Esophagus (tissue), 2 donors: ENCODE measurements at regions not wholly inside any gene's neighbourhood (a gene's known extent, or its start where the extent isn't known, plus 50 kb on each side); places are given as distances from the start of the nearest gene placed in this dataset.
"Not testable (repeated sequence)": the region's sequence is repeated elsewhere in the genome, so short reads cannot be mapped to it uniquely, and the experiment has no call there.

ENCODE experiments used
- H3K27ac ChIP-seq, 2 donors: one replicate each; pipeline ENCODE4 v1.5.1; 2013; ENCODE audit warnings: low read depth in 2 of 2, mild to moderate bottlenecking in 2 of 2, inconsistent platforms in 1 of 2, low read length in 1 of 2, moderate library complexity in 1 of 2
- H3K27me3 ChIP-seq, 2 donors: one replicate each; pipeline ENCODE4 v1.6.1; 2013; ENCODE audit warnings: low read length in 2 of 2, control low read depth in 1 of 2, mild to moderate bottlenecking in 1 of 2; ENCODE audit not compliant: insufficient read depth in 2 of 2, control insufficient read depth in 1 of 2
- H3K36me3 ChIP-seq, 2 donors: one replicate each; pipeline ENCODE4 v1.6.1; 2013; ENCODE audit warnings: low read length in 1 of 2; ENCODE audit not compliant: control insufficient read depth in 2 of 2, insufficient read depth in 2 of 2
- H3K4me1 ChIP-seq, 2 donors: one replicate each; pipeline ENCODE4 v1.6.1; 2013; ENCODE audit warnings: low read length in 1 of 2; ENCODE audit not compliant: control insufficient read depth in 2 of 2, insufficient read depth in 2 of 2
- H3K4me3 ChIP-seq, 2 donors: one replicate each; pipeline ENCODE4 v1.5.1; 2013; ENCODE audit warnings: low read length in 2 of 2, mild to moderate bottlenecking in 2 of 2, low read depth in 1 of 2, moderate library complexity in 1 of 2
- H3K9me3 ChIP-seq, 2 donors: one replicate each; pipeline ENCODE4 v1.6.1; 2013; ENCODE audit warnings: mild to moderate bottlenecking in 2 of 2, low read depth in 1 of 2, low read length in 1 of 2, moderate library complexity in 1 of 2; ENCODE audit not compliant: control insufficient read depth in 2 of 2, insufficient read depth in 1 of 2
- WGBS, 2 donors: extraction: QIAGEN DNeasy Blood & Tissue Kit; methylation state at CpG; one replicate each; pipeline ENCODE4 v1.1.7; 2013; 5-methylcytosine and 5-hydroxymethylcytosine counted together
- donor health status: healthy with polysubstance abuse.
- donor health status: Bipolar disorder and iron deficiency.

- not testable (repeated sequence) for H3K27ac ChIP-seq, H3K36me3 ChIP-seq, H3K4me1 ChIP-seq, H3K4me3 ChIP-seq, H3K27me3 ChIP-seq, H3K9me3 ChIP-seq
- WGBS, 2 donors = 82 to 89% methylated on average over 6 of the region's 6 CpGs
Observed at GRCh38 chr2:87438780-87439454, 309.0 kb upstream of the PLGLB2 start.

GRCh38 chr2:87439617-87440204 is 308.2 kb upstream of the PLGLB2 start:
- not testable (repeated sequence) for H3K27ac ChIP-seq, H3K27me3 ChIP-seq, H3K9me3 ChIP-seq, H3K36me3 ChIP-seq, H3K4me3 ChIP-seq, H3K4me1 ChIP-seq
- WGBS, 2 donors = 85% methylated on average over 5 to 7 of the region's 7 CpGs

DNA sequence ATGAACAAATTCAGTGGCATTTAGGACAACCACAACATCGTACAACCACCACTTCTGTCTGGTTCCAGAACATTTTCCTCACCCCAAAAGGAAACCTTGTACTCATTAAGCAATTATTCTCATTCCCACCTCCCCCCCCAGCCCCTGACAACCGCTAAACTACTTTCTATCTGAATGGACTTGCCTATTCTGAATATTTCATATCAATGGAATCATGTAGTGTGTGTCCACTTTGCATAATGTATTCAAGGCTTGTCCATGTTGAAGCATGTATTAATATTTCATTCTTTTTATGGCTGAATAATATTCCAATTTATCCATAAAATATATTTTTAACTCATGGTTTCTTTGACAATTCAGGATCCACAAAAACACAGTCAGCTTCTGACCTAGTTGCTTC is 307.2 kb upstream of the PLGLB2 start:
- not testable (repeated sequence) for H3K9me3 ChIP-seq, H3K4me3 ChIP-seq
- WGBS, 2 donors = 81 to 91% methylated on average over 2 of the region's 2 CpGs

GRCh38 chr2:87441375-87441774 is 306.5 kb upstream of the PLGLB2 start:
- H3K27ac ChIP-seq, H3K27me3 ChIP-seq, H3K4me3 ChIP-seq, H3K36me3 ChIP-seq, H3K4me1 ChIP-seq, H3K9me3 ChIP-seq: not testable (repeated sequence)
- WGBS, 2 donors = 86 to 94% methylated on average over 6 of the region's 6 CpGs

More for the DNA sequence above, 307.2 kb upstream of the PLGLB2 start:
- H3K27me3 ChIP-seq, H3K36me3 ChIP-seq, H3K4me1 ChIP-seq, H3K27ac ChIP-seq: not testable (repeated sequence)

- not testable (repeated sequence) for H3K27ac ChIP-seq, H3K9me3 ChIP-seq, H3K36me3 ChIP-seq, H3K4me3 ChIP-seq, H3K27me3 ChIP-seq, H3K4me1 ChIP-seq
- WGBS, 2 donors = 60 to 85% methylated on average over 5 of the region's 6 CpGs
Observed at GRCh38 chr2:87442983-87443577, 304.8 kb upstream of the PLGLB2 start.

GRCh38 chr2:87444951-87445350 is 302.9 kb upstream of the PLGLB2 start:
- 78 to 85% methylated on average over 3 of the region's 3 CpGs for WGBS, 2 donors
- not testable (repeated sequence) for H3K9me3 ChIP-seq, H3K27me3 ChIP-seq, H3K36me3 ChIP-seq, H3K27ac ChIP-seq, H3K4me3 ChIP-seq, H3K4me1 ChIP-seq

GRCh38 chr2:87445613-87446312 is 302.1 kb upstream of the PLGLB2 start:
- not testable (repeated sequence) for H3K9me3 ChIP-seq, H3K27me3 ChIP-seq, H3K4me3 ChIP-seq, H3K4me1 ChIP-seq, H3K36me3 ChIP-seq, H3K27ac ChIP-seq
- 67 to 72% methylated on average over 1 to 2 of the region's 5 CpGs for WGBS, 2 donors

DNA sequence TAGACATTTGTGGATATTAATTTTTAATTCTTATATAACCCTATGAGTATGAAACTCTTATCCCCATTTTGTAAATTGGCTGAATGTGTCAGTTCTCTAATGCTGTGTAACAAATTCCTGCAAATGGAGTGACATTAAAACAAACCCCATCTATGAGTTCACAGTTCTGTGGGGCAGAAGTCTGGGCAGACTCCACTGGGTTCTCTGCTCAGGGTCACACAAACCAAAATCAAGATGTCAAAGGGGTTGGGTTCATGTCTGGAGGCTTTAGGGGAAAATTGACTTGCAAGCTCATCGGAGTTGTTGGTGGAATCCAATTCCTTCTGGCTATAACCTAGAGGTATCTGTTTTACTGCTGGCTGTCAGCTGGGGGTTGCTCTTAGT is 301.6 kb upstream of the PLGLB2 start:
- no CpG with 5 or more reads among the region's 1 CpG for WGBS, 2 donors
- not testable (repeated sequence) for H3K4me3 ChIP-seq, H3K36me3 ChIP-seq, H3K9me3 ChIP-seq, H3K27me3 ChIP-seq, H3K4me1 ChIP-seq, H3K27ac ChIP-seq

- not testable (repeated sequence) for H3K4me1 ChIP-seq, H3K27ac ChIP-seq, H3K36me3 ChIP-seq, H3K4me3 ChIP-seq, H3K9me3 ChIP-seq, H3K27me3 ChIP-seq
- 61% methylated on average over 2 of the region's 3 CpGs for WGBS, 2 donors
Observed at GRCh38 chr2:87449462-87449980, 298.4 kb upstream of the PLGLB2 start.
